IMR-90 (cell line): ENCODE measurements at regions not wholly inside any gene's neighbourhood (a gene's known extent, or its start where the extent isn't known, plus 50 kb on each side); places are given as distances from the start of the nearest gene placed in this dataset.

Experiments used
- ATAC-seq: fragments of 200-7000 bp; cut with Tn5 transposase; 2 replicates; pipeline ENCODE4 v1.9.1; 2020; ENCODE audit warnings: low read depth, mild to moderate bottlenecking, moderate library complexity
- BruUV-seq: library from RNA; stranded (reverse); fragments of 400-500 nt; replicated peaks from 2 replicates; lab custom pipeline; 2021; lab: Mats Ljungman, UMichigan
- CTCF ChIA-PET: fragments of 300-600 bp; formaldehyde crosslinking; extraction: SDS; loops from one replicate; lab custom pipeline; 2021; ENCODE audit warnings: antibody characterized with exemption; lab: Yijun Ruan, JAX
- POLR2A ChIA-PET: fragments of 300-600 bp; sonication (Branson Sonifier 250); formaldehyde crosslinking; loops from one replicate; lab custom pipeline; 2022; ENCODE audit warnings: antibody characterized with exemption; ENCODE audit not compliant: unreplicated experiment; lab: Charles Lee
- DNase-seq: peaks from one replicate; pipeline ENCODE4 v3.0.0; 2013
- H2AFZ ChIP-seq: replicated peaks from 2 replicates; pipeline ENCODE3; 2013; ENCODE audit warnings: low read length, mild to moderate bottlenecking; ENCODE audit not compliant: poor library complexity
- H2AK5ac ChIP-seq: 2 replicates; pipeline ENCODE4 v1.6.1; 2013; ENCODE audit warnings: low read depth, low read length, inconsistent platforms
- H2AK9ac ChIP-seq: replicated peaks from 2 replicates; pipeline ENCODE3; 2013; ENCODE audit warnings: mild to moderate bottlenecking, low read depth, low read length, moderate library complexity; ENCODE audit not compliant: poor library complexity
- H2BK120ac ChIP-seq: 2 replicates; pipeline ENCODE4 v1.6.1; 2013; ENCODE audit warnings: low read depth, low read length, inconsistent platforms
- H2BK15ac ChIP-seq: 3 replicates; pipeline ENCODE4 v1.6.1; 2013; ENCODE audit warnings: low read depth, low read length, inconsistent platforms
- H2BK20ac ChIP-seq: 2 replicates; pipeline ENCODE4 v1.6.1; 2013; ENCODE audit warnings: low read depth, mild to moderate bottlenecking, inconsistent platforms, low read length, moderate library complexity
- H2BK5ac ChIP-seq: 2 replicates; pipeline ENCODE4 v1.6.1; 2013; ENCODE audit warnings: mild to moderate bottlenecking, low read depth, low read length, inconsistent platforms; ENCODE audit not compliant: poor library complexity, severe bottlenecking
- H3K14ac ChIP-seq: replicated peaks from 2 replicates; pipeline ENCODE4 v1.6.1; 2013; ENCODE audit warnings: low read depth, low read length, inconsistent platforms
- H3K18ac ChIP-seq: 2 replicates; pipeline ENCODE4 v1.6.1; 2013; ENCODE audit warnings: low read depth, low read length, control low read depth
- H3K23ac ChIP-seq: 2 replicates; pipeline ENCODE4 v1.6.1; 2013; ENCODE audit warnings: low read depth, low read length, inconsistent platforms
- H3K27ac ChIP-seq: 2 replicates; pipeline ENCODE4 v1.5.1; 2013; ENCODE audit warnings: mild to moderate bottlenecking, control low read depth, low read length; ENCODE audit not compliant: insufficient read depth
- H3K27me3 ChIP-seq: 2 replicates; pipeline ENCODE4 v1.6.1; 2013; ENCODE audit warnings: low read length; ENCODE audit not compliant: control insufficient read depth, insufficient read depth
- H3K36me3 ChIP-seq: 2 replicates; pipeline ENCODE4 v1.6.1; 2013; ENCODE audit warnings: low read length, mixed read lengths; ENCODE audit not compliant: control insufficient read depth, insufficient read depth
- H3K4ac ChIP-seq: 2 replicates; pipeline ENCODE4 v1.6.1; 2013; ENCODE audit warnings: low read depth, low read length, inconsistent platforms
- H3K4me1 ChIP-seq: 2 replicates; pipeline ENCODE4 v1.6.1; 2013; ENCODE audit warnings: low read length, mixed read lengths; ENCODE audit not compliant: control insufficient read depth, insufficient read depth
- H3K4me2 ChIP-seq: 2 replicates; pipeline ENCODE4 v1.6.1; 2013; ENCODE audit warnings: low read depth, mild to moderate bottlenecking, control low read depth, low read length, moderate library complexity
- H3K4me3 ChIP-seq: 2 replicates; pipeline ENCODE4 v1.5.1; 2013; ENCODE audit warnings: low read depth, mild to moderate bottlenecking, control low read depth, low read length, moderate library complexity; ENCODE audit not compliant: insufficient read depth
- H3K56ac ChIP-seq: 2 replicates; pipeline ENCODE4 v1.6.1; 2013; ENCODE audit warnings: low read length, inconsistent platforms; ENCODE audit not compliant: insufficient read depth; ENCODE audit errors: extremely low read depth
- H3K79me1 ChIP-seq, 2 experiments: 2 replicates each; pipeline ENCODE4 v1.6.1; 2013; ENCODE audit warnings: low read length in 2 of 2, inconsistent platforms in 1 of 2, low read depth in 1 of 2
- H3K9ac ChIP-seq: 2 replicates; pipeline ENCODE4 v1.6.1; 2013; ENCODE audit warnings: low read depth, low read length, control low read depth
- H3K9me1 ChIP-seq: 2 replicates; pipeline ENCODE4 v1.6.1; 2013; ENCODE audit warnings: low read length, inconsistent platforms; ENCODE audit not compliant: insufficient read depth
- H3K9me3 ChIP-seq: 2 replicates; pipeline ENCODE4 v1.6.1; 2013; ENCODE audit warnings: low read length; ENCODE audit not compliant: control insufficient read depth, insufficient read depth
- H4K20me1 ChIP-seq: 2 replicates; pipeline ENCODE4 v1.6.1; 2013; ENCODE audit warnings: low read length, inconsistent platforms; ENCODE audit not compliant: insufficient read depth
- H4K5ac ChIP-seq: 2 replicates; pipeline ENCODE4 v1.6.1; 2013; ENCODE audit warnings: mild to moderate bottlenecking, low read depth, low read length, control low read depth
- H4K8ac ChIP-seq, 2 experiments: 2 replicates each; pipeline ENCODE4 v1.6.1; 2013; ENCODE audit warnings: low read depth in 2 of 2, low read length in 2 of 2, control low read depth in 1 of 2, inconsistent platforms in 1 of 2
- H4K91ac ChIP-seq: 2 replicates; pipeline ENCODE4 v1.6.1; 2013; ENCODE audit warnings: low read depth, low read length, inconsistent platforms; ENCODE audit not compliant: insufficient read depth
- BHLHE40 ChIP-seq: fragments of 150-350 bp; IDR thresholded peaks from 2 replicates; pipeline ENCODE4 v1.6.1; 2016; ENCODE audit warnings: mild to moderate bottlenecking, low read depth, low read length
- CEBPB ChIP-seq: IDR thresholded peaks from 2 replicates; pipeline ENCODE4 v1.6.1; 2012; ENCODE audit warnings: low read depth, low read length, improper control_type of control experiment
- CHD1 ChIP-seq: IDR thresholded peaks from 2 replicates; pipeline ENCODE4 v1.6.1; 2012; ENCODE audit warnings: low read depth, low read length, improper control_type of control experiment
- FOS ChIP-seq: fragments of 150-350 bp; IDR thresholded peaks from 2 replicates; pipeline ENCODE4 v1.6.1; 2016; ENCODE audit warnings: low read depth, low read length
- MAFK ChIP-seq: IDR thresholded peaks from 2 replicates; pipeline ENCODE4 v1.6.1; 2012; ENCODE audit warnings: low read depth, low read length, improper control_type of control experiment
- MAZ ChIP-seq: IDR thresholded peaks from 2 replicates; pipeline ENCODE4 v1.6.1; 2012; ENCODE audit warnings: low read depth, mild to moderate bottlenecking, low read length, improper control_type of control experiment, moderate library complexity, borderline replicate concordance
- NFE2L2 ChIP-seq: fragments of 150-350 bp; IDR thresholded peaks from 2 replicates; pipeline ENCODE4 v1.6.1; 2016; ENCODE audit warnings: low read depth, mild to moderate bottlenecking, low read length
- POLR2A ChIP-seq: IDR thresholded peaks from 2 replicates; pipeline ENCODE4 v1.6.1; 2012; ENCODE audit warnings: mild to moderate bottlenecking, low read depth, low read length
- RAD21 ChIP-seq: IDR thresholded peaks from 2 replicates; pipeline ENCODE4 v1.6.1; 2012; ENCODE audit warnings: low read length, improper control_type of control experiment
- RCOR1 ChIP-seq: IDR thresholded peaks from 2 replicates; pipeline ENCODE4 v1.6.1; 2012; ENCODE audit warnings: mild to moderate bottlenecking, low read length, improper control_type of control experiment; ENCODE audit not compliant: insufficient replicate concordance
- RFX5 ChIP-seq: IDR thresholded peaks from 2 replicates; pipeline ENCODE4 v1.8.0; 2012; ENCODE audit warnings: low read depth, mild to moderate bottlenecking, low read length, moderate library complexity
- SMC3 ChIP-seq: fragments of 150-350 bp; IDR thresholded peaks from 2 replicates; pipeline ENCODE4 v1.6.1; 2016; ENCODE audit warnings: low read depth, mild to moderate bottlenecking, antibody characterized with exemption, low read length, moderate library complexity
- WGBS, 2 experiments: methylation state at CpG; one replicate each; pipeline versions ENCODE4 v1.1.5 to v1.1.7; 2013; ENCODE audit warnings: missing lambda C conversion rate in 2 of 2; ENCODE audit not compliant: insufficient read length in 1 of 2; ENCODE audit errors: extremely low coverage in 2 of 2; 5-methylcytosine and 5-hydroxymethylcytosine counted together
- dilution Hi-C: fragments of 300-500 bp; cut with HindIII; formaldehyde crosslinking; loops from one replicate; pipeline ENCODE4 v1.14.3; 2018; ENCODE audit warnings: low sequenced_read_pairs; ENCODE audit not compliant: unreplicated experiment
- in situ Hi-C: fragments of 300-500 bp; cut with MboI; formaldehyde crosslinking; loops from 3 replicates; pipeline ENCODE4 v1.14.3; 2019; ENCODE audit warnings: low sequenced_read_pairs, inconsistent platforms, mixed read lengths
- intact Hi-C: fragments of 100-400 bp; cut with micrococcal nuclease; formaldehyde crosslinking; loops from 2 replicates; pipeline ENCODE4 v1.10.0; 2022
- TF ChIP-seq, protein P1 (sequence below): conservative IDR thresholded peaks from 2 replicates; pipeline ENCODE4 v1.5.1; 2012; ENCODE audit warnings: mild to moderate bottlenecking, low read depth, low read length, improper control_type of control experiment
- TF ChIP-seq, protein P2 (sequence below): fragments of 150-350 bp; IDR thresholded peaks from 2 replicates; pipeline ENCODE4 v1.6.1; 2016; ENCODE audit warnings: low read depth, mild to moderate bottlenecking, low read length, moderate library complexity, borderline replicate concordance
- TF ChIP-seq, protein P3 (sequence below): fragments of 150-350 bp; IDR thresholded peaks from 2 replicates; pipeline ENCODE4 v1.6.1; 2017; ENCODE audit warnings: mild to moderate bottlenecking, antibody characterized with exemption, low read length, low read depth

- Histone ChIP-seq H3K4me1 (no peaks in the 10 kb centered on the region), H2AK5ac (no peak overlapping the region), H2AFZ (no peak overlapping the region), H3K79me1 (no peaks in the 10 kb centered on the region), H2BK5ac (no peak overlapping the region), H4K20me1 (no peaks in the 10 kb centered on the region; the same call in 1 of the 2 replicates), H2AK9ac (no peak overlapping the region), H3K9me1 (no peaks in the 10 kb centered on the region), H3K27ac (no peak overlapping the region), H4K8ac (no peak overlapping the region), H3K4me2 (no peak overlapping the region), H3K14ac (no peak overlapping the region), H3K9me3 (no peaks in the 10 kb centered on the region; the same call in 1 of the 2 replicates), H3K56ac (no peak overlapping the region), H4K91ac (no peak overlapping the region), H3K18ac (no peak overlapping the region), H4K5ac (no peak overlapping the region), H2BK20ac (no peak overlapping the region), H2BK15ac (no peak overlapping the region), H3K23ac (no peak overlapping the region), H3K9ac (no peak overlapping the region), H3K4me3 (no peak overlapping the region), H3K36me3 (no peaks in the 10 kb centered on the region), H2BK120ac (no peak overlapping the region), H3K4ac (no peak overlapping the region), H3K27me3 (peaks cover 2% of the 10 kb centered on the region; the same call in 1 of the 2 replicates)
- ChIA-PET POLR2A (no interaction called here), CTCF (interaction anchor here (1.0 kb wide), 1 partner anchor 64 kb away, joined by 3 read pairs; no protein-coding TSS in a partner anchor)
- BruUV-seq: no TSS peak
- ATAC-seq (no peak), DNase-seq (no peak)
- in situ Hi-C loops (loop anchor here (5.0 kb wide), 1 partner anchor 191 kb away; no protein-coding TSS in a partner anchor), dilution Hi-C loops (no loop called here), intact Hi-C loops (no loop called here)
- WGBS, 2 experiments: no CpG with 5 or more reads among the region's 4 CpGs
- TF ChIP-seq BHLHE40 (no peak), CEBPB (no peak), RAD21 (no peak), POLR2A (no peak), FOS (no peak), NFE2L2 (no peak), MAFK (no peak), SMC3 (no peak), MAZ (no peak), RFX5 (no peak), RCOR1 (no peak), CHD1 (no peak)
- TF ChIP-seq, protein P1, sequence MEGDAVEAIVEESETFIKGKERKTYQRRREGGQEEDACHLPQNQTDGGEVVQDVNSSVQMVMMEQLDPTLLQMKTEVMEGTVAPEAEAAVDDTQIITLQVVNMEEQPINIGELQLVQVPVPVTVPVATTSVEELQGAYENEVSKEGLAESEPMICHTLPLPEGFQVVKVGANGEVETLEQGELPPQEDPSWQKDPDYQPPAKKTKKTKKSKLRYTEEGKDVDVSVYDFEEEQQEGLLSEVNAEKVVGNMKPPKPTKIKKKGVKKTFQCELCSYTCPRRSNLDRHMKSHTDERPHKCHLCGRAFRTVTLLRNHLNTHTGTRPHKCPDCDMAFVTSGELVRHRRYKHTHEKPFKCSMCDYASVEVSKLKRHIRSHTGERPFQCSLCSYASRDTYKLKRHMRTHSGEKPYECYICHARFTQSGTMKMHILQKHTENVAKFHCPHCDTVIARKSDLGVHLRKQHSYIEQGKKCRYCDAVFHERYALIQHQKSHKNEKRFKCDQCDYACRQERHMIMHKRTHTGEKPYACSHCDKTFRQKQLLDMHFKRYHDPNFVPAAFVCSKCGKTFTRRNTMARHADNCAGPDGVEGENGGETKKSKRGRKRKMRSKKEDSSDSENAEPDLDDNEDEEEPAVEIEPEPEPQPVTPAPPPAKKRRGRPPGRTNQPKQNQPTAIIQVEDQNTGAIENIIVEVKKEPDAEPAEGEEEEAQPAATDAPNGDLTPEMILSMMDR: no peak
- TF ChIP-seq, protein P2, sequence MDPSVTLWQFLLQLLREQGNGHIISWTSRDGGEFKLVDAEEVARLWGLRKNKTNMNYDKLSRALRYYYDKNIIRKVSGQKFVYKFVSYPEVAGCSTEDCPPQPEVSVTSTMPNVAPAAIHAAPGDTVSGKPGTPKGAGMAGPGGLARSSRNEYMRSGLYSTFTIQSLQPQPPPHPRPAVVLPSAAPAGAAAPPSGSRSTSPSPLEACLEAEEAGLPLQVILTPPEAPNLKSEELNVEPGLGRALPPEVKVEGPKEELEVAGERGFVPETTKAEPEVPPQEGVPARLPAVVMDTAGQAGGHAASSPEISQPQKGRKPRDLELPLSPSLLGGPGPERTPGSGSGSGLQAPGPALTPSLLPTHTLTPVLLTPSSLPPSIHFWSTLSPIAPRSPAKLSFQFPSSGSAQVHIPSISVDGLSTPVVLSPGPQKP: no peak
- TF ChIP-seq, protein P3, sequence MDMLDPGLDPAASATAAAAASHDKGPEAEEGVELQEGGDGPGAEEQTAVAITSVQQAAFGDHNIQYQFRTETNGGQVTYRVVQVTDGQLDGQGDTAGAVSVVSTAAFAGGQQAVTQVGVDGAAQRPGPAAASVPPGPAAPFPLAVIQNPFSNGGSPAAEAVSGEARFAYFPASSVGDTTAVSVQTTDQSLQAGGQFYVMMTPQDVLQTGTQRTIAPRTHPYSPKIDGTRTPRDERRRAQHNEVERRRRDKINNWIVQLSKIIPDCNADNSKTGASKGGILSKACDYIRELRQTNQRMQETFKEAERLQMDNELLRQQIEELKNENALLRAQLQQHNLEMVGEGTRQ: no peak
Observed at GRCh38 chr10:21272643-21273399, 252.7 kb downstream of the SKIDA1 start.
